HG02623 (cell line): ENCODE measurements at regions not wholly inside any gene's neighbourhood (a gene's known extent, or its start where the extent isn't known, plus 50 kb on each side); places are given as distances from the start of the nearest gene placed in this dataset.
A peak's percentile ranks its signal among the peaks of the same experiment; 100 is the strongest.
"Not testable (repeated sequence)": the region's sequence is repeated elsewhere in the genome, so short reads cannot be mapped to it uniquely, and the experiment has no call there.

ENCODE experiments used
- ATAC-seq: cut with Tn5 transposase; IDR thresholded peaks from one replicate; pipeline ENCODE4 v1.9.1; 2021; ENCODE audit warnings: moderate library complexity; ENCODE audit not compliant: unreplicated experiment

GRCh38 chr1:60920561-60920960 lies 161.8 kb upstream of the NFIA start:
- no peak for ATAC-seq

GRCh38 chr1:60918867-60919266 lies 163.5 kb upstream of the NFIA start:
- no peak for ATAC-seq

- no peak for ATAC-seq
Observed at GRCh38 chr1:60916906-60917305, 165.5 kb upstream of the NFIA start.

GRCh38 chr1:60916199-60916598 lies 166.2 kb upstream of the NFIA start:
- no peak for ATAC-seq

- ATAC-seq, result no peak
Observed at GRCh38 chr1:60915441-60915840, 166.9 kb upstream of the NFIA start.

GRCh38 chr1:60914982-60915381 lies 167.4 kb upstream of the NFIA start:
- no peak for ATAC-seq

- ATAC-seq, result not testable (repeated sequence)
Observed at GRCh38 chr1:60913708-60914107, 168.7 kb upstream of the NFIA start.

- no peak for ATAC-seq
Observed at GRCh38 chr1:60913039-60913438, 169.3 kb upstream of the NFIA start.

GRCh38 chr1:60911966-60912697 lies 170.2 kb upstream of the NFIA start:
- ATAC-seq, result no peak

GRCh38 chr1:60908159-60908558 lies 174.2 kb upstream of the NFIA start:
- ATAC-seq, result no peak

GRCh38 chr1:60906526-60906925 lies 175.8 kb upstream of the NFIA start:
- no peak for ATAC-seq

- no peak for ATAC-seq
Observed at GRCh38 chr1:60906039-60906438, 176.3 kb upstream of the NFIA start.

- no peak for ATAC-seq
Observed at GRCh38 chr1:60904099-60904851, 178.1 kb upstream of the NFIA start.

- ATAC-seq, result no peak
Observed at GRCh38 chr1:60903591-60903990, 178.8 kb upstream of the NFIA start.

GRCh38 chr1:60899464-60899863 lies 182.9 kb upstream of the NFIA start:
- no peak for ATAC-seq

GRCh38 chr1:60898987-60899386 lies 183.4 kb upstream of the NFIA start:
- ATAC-seq, result peak; percentile 82

GRCh38 chr1:60898413-60898812 lies 183.9 kb upstream of the NFIA start:
- ATAC-seq, result no peak

- ATAC-seq, result no peak
Observed at GRCh38 chr1:60896701-60897363, 185.5 kb upstream of the NFIA start.

- ATAC-seq, result no peak
Observed at GRCh38 chr1:60895701-60896100, 186.7 kb upstream of the NFIA start.

GRCh38 chr1:60895252-60895651 lies 187.1 kb upstream of the NFIA start:
- no peak for ATAC-seq

- no peak for ATAC-seq
Observed at GRCh38 chr1:60894741-60895140, 187.6 kb upstream of the NFIA start.

- no peak for ATAC-seq
Observed at GRCh38 chr1:60894130-60894529, 188.2 kb upstream of the NFIA start.
